Urinary bladder (tissue), 3 donors: ENCODE measurements at regions not wholly inside any gene's neighbourhood (a gene's known extent, or its start where the extent isn't known, plus 50 kb on each side); places are given as distances from the start of the nearest gene placed in this dataset.
"Not testable (repeated sequence)": the region's sequence is repeated elsewhere in the genome, so short reads cannot be mapped to it uniquely, and the experiment has no call there.

ENCODE experiments used
- DNase-seq: peaks from one replicate; pipeline ENCODE4 v3.0.0-alpha.2; 2015; ENCODE audit errors: extremely low spot score
- H3K27ac ChIP-seq: one replicate; pipeline ENCODE4 v1.5.1; 2013; ENCODE audit warnings: low read depth, mild to moderate bottlenecking, moderate library complexity
- H3K36me3 ChIP-seq: one replicate; pipeline ENCODE4 v1.6.1; 2013; ENCODE audit warnings: mild to moderate bottlenecking, moderate library complexity; ENCODE audit not compliant: insufficient read depth
- H3K4me1 ChIP-seq: one replicate; pipeline ENCODE4 v1.6.1; 2013; ENCODE audit warnings: mild to moderate bottlenecking, moderate library complexity; ENCODE audit not compliant: insufficient read depth
- H3K4me3 ChIP-seq: one replicate; pipeline ENCODE4 v1.5.1; 2013; ENCODE audit warnings: low read depth, low read length
- WGBS: extraction: QIAGEN DNeasy Blood & Tissue Kit; methylation state at CpG from one replicate; pipeline ENCODE4 v1.1.7; 2013; 5-methylcytosine and 5-hydroxymethylcytosine counted together
- donor health status: healthy with polysubstance abuse.
- donor health status: healthy.

DNA sequence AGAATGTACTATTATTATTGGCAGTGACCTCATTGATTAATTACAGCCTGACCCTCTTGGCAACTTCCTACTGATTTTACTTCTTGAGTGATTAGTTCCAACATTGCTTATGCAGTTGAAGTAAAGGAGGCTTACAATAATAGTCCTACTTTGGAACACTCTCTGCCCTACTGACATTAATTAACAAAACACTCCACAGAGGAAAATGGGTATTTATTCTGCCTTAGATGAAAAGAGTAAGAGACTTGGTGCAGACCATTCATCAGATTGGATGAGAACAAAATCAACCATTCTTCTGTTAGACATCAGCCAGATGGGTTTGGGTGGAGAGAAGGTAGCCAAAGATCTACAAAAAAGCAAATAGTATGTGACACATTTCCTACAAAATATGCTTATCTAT, 363.8 kb downstream of the FAT3 start:
- no peak for DNase-seq
- Histone ChIP-seq H3K27ac (no peak overlapping the region), H3K4me3 (no peak overlapping the region), H3K36me3 (no peaks in the 10 kb centered on the region), H3K4me1 (no peaks in the 10 kb centered on the region)

GRCh38 chr11:92589512-92589911, 364.9 kb downstream of the FAT3 start:
- WGBS, result 97% methylated on average over 3 of the region's 3 CpGs
- no peaks in the 10 kb centered on the region for H3K4me1 ChIP-seq
- no peak overlapping the region for H3K4me3 ChIP-seq
- no peak for DNase-seq
- H3K27ac ChIP-seq, result no peak overlapping the region
- H3K36me3 ChIP-seq, result no peaks in the 10 kb centered on the region

- Histone ChIP-seq H3K27ac (no peak overlapping the region), H3K4me3 (no peak overlapping the region), H3K36me3 (no peaks in the 10 kb centered on the region), H3K4me1 (no peaks in the 10 kb centered on the region)
- WGBS, result 76% methylated on average over 2 of the region's 2 CpGs
- DNase-seq, result no peak
Observed at GRCh38 chr11:92591521-92591920, 366.9 kb downstream of the FAT3 start.

- H3K36me3 ChIP-seq, result no peaks in the 10 kb centered on the region
- H3K4me1 ChIP-seq, result no peaks in the 10 kb centered on the region
- DNase-seq, result no peak
Observed at GRCh38 chr11:92594251-92594650, 369.6 kb downstream of the FAT3 start.

DNA sequence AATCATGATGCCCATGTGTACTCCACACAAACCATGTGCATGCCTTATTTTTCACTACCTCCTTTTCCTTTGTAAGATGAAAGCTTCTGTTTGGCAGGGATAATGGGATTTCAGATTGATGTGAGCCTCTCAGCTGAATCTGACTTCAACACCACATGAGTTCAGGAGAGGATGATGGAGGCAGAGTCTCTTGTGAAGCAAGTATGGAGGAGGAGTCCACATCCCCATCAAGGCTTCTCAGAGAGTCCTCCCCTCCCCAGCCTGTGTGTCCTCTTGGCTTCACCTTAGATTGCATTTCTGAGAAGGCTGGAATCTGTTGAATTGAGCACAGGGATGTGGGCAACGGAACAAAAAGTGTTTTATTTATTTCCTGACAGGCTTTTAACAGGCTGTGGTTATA, 370.4 kb downstream of the FAT3 start:
- WGBS, result 54% methylated on average over 1 of the region's 1 CpG
- no peak overlapping the region for H3K4me3 ChIP-seq
- H3K27ac ChIP-seq, result no peak overlapping the region
- H3K4me1 ChIP-seq, result no peaks in the 10 kb centered on the region
- no peak for DNase-seq
- no peaks in the 10 kb centered on the region for H3K36me3 ChIP-seq

More at GRCh38 chr11:92594251-92594650, 369.6 kb downstream of the FAT3 start:
- Histone ChIP-seq H3K27ac (no peak overlapping the region), H3K4me3 (no peak overlapping the region)

GRCh38 chr11:92596596-92597317, 372.1 kb downstream of the FAT3 start:
- 85% methylated on average over 1 of the region's 1 CpG for WGBS
- H3K4me1 ChIP-seq, result no peaks in the 10 kb centered on the region
- no peak overlapping the region for H3K4me3 ChIP-seq
- H3K36me3 ChIP-seq, result no peaks in the 10 kb centered on the region
- no peak for DNase-seq
- no peak overlapping the region for H3K27ac ChIP-seq

GRCh38 chr11:92601048-92601447, 368.4 kb upstream of the MTNR1B start:
- 88% methylated on average over 4 of the region's 4 CpGs for WGBS
- Histone ChIP-seq H3K4me3 (no peak overlapping the region), H3K4me1 (no peaks in the 10 kb centered on the region), H3K36me3 (no peaks in the 10 kb centered on the region), H3K27ac (no peak overlapping the region)
- DNase-seq, result no peak

- Histone ChIP-seq H3K27ac (no peak overlapping the region), H3K36me3 (no peaks in the 10 kb centered on the region), H3K4me3 (no peak overlapping the region), H3K4me1 (no peaks in the 10 kb centered on the region)
- DNase-seq, result no peak
- 89% methylated on average over 2 of the region's 2 CpGs for WGBS
Observed at GRCh38 chr11:92605667-92606066, 363.8 kb upstream of the MTNR1B start.

- no peak overlapping the region for H3K4me3 ChIP-seq
- no peak for DNase-seq
- WGBS, result 87% methylated on average over 4 of the region's 4 CpGs
- no peaks in the 10 kb centered on the region for H3K4me1 ChIP-seq
- no peaks in the 10 kb centered on the region for H3K36me3 ChIP-seq
- no peak overlapping the region for H3K27ac ChIP-seq
Observed at GRCh38 chr11:92607969-92608722, 361.3 kb upstream of the MTNR1B start.

DNA sequence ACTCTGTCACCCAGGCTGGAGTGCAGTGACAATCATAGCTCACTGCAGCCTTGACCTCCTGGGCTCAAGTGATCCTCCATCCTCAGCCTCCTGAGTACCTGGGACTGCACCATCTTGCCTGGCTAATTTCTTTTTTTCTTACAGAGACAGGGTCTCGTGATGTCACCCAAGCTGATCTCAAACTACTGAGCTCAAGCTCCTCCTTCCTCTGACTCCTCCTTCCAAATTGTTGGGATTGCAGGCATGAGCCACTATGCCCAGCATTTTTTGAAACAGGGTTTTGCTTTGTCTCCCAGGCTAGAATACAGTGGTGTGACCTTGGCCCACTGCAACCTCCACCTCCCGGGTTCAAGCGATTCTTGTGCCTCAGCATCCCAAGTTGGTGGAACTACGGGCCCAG, 358.3 kb upstream of the MTNR1B start:
- 94% methylated on average over 4 of the region's 4 CpGs for WGBS
- H3K36me3 ChIP-seq, result no peaks in the 10 kb centered on the region
- no peak for DNase-seq
- no peaks in the 10 kb centered on the region for H3K4me1 ChIP-seq
- H3K4me3 ChIP-seq, result no peak overlapping the region
- H3K27ac ChIP-seq, result no peak overlapping the region

DNA sequence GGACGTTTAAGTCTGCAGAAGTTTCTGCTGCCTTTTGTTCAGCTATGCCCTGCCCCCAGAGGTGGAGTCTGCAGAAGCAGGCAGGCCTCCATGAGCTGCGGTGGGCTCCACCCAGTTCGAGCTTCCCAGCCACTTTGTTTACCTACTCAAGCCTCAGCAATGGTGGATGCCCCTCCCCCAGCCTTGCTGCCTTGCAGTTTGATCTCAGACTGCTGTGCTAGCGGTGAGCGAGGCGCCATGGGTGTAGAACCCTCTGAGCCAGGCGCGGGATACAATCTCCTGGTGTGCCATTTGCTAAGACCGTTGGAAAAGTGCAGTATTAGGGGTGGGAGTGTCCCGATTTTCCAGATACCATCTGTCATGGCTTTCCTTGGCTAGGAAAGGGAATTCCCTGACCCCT, 351.4 kb upstream of the MTNR1B start:
- H3K4me1 ChIP-seq, H3K27ac ChIP-seq, H3K36me3 ChIP-seq, H3K4me3 ChIP-seq, DNase-seq: not testable (repeated sequence)
- WGBS, result 94% methylated on average over 10 of the region's 10 CpGs

DNA sequence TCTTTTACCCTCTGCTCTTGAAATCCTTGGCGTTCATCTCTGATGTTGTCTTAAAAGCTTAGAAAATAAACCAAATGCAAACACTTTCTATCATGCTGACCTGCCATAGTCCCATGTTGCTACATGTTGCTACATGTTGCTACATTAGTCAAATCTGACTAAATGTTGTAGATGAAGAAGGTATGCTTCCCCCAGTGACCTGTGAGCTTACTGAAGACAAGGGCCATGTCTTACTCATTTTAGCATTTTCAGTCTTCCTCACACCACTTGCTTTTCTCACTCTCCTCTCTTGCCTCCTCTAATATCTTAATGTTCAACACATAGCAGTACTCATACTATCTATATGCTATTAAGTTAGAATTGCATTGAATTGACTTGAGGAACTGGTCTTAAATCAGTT, 346.4 kb upstream of the MTNR1B start:
- Histone ChIP-seq H3K27ac (no peak overlapping the region), H3K4me3 (no peak overlapping the region), H3K36me3 (no peaks in the 10 kb centered on the region), H3K4me1 (no peaks in the 10 kb centered on the region)
- 91% methylated on average over 1 of the region's 1 CpG for WGBS
- DNase-seq, result no peak

DNA sequence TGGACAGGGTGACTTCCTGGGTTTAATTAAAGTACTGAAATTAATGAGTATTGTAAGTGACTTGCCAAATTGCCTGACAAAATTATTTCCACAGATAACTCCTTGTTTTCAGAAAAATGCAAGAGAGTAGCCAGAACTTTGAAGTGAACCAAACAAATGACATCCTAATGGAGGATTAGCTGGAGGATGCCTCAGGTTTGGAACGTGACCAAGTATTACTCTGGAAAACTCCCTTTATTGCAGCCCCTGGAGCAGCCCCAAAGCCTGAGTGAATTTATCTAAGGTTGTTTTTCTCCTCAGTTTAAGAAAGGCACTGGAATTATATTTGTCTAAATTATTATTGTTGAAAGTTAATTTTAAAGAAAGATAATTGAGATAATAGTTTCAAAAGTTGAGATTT, 343.6 kb upstream of the MTNR1B start:
- 24% methylated on average over 1 of the region's 1 CpG for WGBS
- peak; percentile 17 for DNase-seq

GRCh38 chr11:92626624-92627023, 342.8 kb upstream of the MTNR1B start:
- 96% methylated on average over 1 of the region's 1 CpG for WGBS
- H3K4me3 ChIP-seq, result no peak overlapping the region
- no peak overlapping the region for H3K27ac ChIP-seq
- DNase-seq, result no peak
- no peaks in the 10 kb centered on the region for H3K4me1 ChIP-seq
- H3K36me3 ChIP-seq, result no peaks in the 10 kb centered on the region

More for the DNA sequence above, 343.6 kb upstream of the MTNR1B start:
- Histone ChIP-seq H3K27ac (no peak overlapping the region), H3K4me3 (no peak overlapping the region), H3K4me1 (no peaks in the 10 kb centered on the region), H3K36me3 (no peaks in the 10 kb centered on the region)
